ENCODE measurements at regions not wholly inside any gene's neighbourhood (a gene's known extent, or its start where the extent isn't known, plus 50 kb on each side); places are given as distances from the start of the nearest gene placed in this dataset.

- CTCF ChIA-PET = no interaction called here
- POLR2A ChIA-PET = no interaction called here
- H3K9me3 ChIP-seq (ENCODE audit: control insufficient read depth, insufficient read depth, low read depth, low read length) = no peaks in the 10 kb centered on the region
- H3K4me1 ChIP-seq (ENCODE audit: control insufficient read depth, insufficient read depth, low read length) = no peaks in the 10 kb centered on the region
- no peaks in the 10 kb centered on the region for H3K36me3 ChIP-seq (ENCODE audit: control insufficient read depth in 2 of 2, insufficient read depth in 1 of 2, low read length in 2 of 2)
- H3K27ac ChIP-seq (ENCODE audit: extremely low read depth, low read depth, low read length) = no peak overlapping the region
- TF ChIP-seq ZBTB6 (tag by site-specific recombination; IDR thresholded peaks at IDR 0.05) (no peak), GFI1B (tag by site-specific recombination; IDR thresholded peaks at IDR 0.05) (no peak), GLIS2 (tag by site-specific recombination; IDR thresholded peaks at IDR 0.05) (no peak), ZNF175 (tag by site-specific recombination; IDR thresholded peaks at IDR 0.05) (no peak), KLF7 (tag by site-specific recombination; IDR thresholded peaks at IDR 0.05; ENCODE audit: borderline replicate concordance) (no peak), ZNF239 (tag by site-specific recombination; IDR thresholded peaks at IDR 0.05) (no peak), ZNF248 (tag by site-specific recombination; IDR thresholded peaks at IDR 0.05) (no peak), ZNF747 (tag by site-specific recombination; IDR thresholded peaks at IDR 0.05) (no peak), PRDM6 (tag by site-specific recombination; IDR thresholded peaks at IDR 0.05) (no peak), ZNF473 (tag by site-specific recombination; IDR thresholded peaks at IDR 0.05) (no peak), MEIS1 (CRISPR knock-in tag; IDR thresholded peaks at IDR 0.05; ENCODE audit: borderline replicate concordance) (no peak), ZBTB1 (tag by site-specific recombination; IDR thresholded peaks at IDR 0.05) (no peak), ZFP41 (tag by site-specific recombination; IDR thresholded peaks at IDR 0.05; ENCODE audit: borderline replicate concordance) (no peak), ZNF785 (tag by site-specific recombination; IDR thresholded peaks at IDR 0.05) (no peak), ZNF521 (tag by site-specific recombination; IDR thresholded peaks at IDR 0.05) (no peak), ZNF692 (tag by site-specific recombination; IDR thresholded peaks at IDR 0.05) (no peak), ZNF776 (tag by site-specific recombination; IDR thresholded peaks at IDR 0.05; ENCODE audit: borderline replicate concordance) (no peak)
- TF ChIP-seq, protein P1, sequence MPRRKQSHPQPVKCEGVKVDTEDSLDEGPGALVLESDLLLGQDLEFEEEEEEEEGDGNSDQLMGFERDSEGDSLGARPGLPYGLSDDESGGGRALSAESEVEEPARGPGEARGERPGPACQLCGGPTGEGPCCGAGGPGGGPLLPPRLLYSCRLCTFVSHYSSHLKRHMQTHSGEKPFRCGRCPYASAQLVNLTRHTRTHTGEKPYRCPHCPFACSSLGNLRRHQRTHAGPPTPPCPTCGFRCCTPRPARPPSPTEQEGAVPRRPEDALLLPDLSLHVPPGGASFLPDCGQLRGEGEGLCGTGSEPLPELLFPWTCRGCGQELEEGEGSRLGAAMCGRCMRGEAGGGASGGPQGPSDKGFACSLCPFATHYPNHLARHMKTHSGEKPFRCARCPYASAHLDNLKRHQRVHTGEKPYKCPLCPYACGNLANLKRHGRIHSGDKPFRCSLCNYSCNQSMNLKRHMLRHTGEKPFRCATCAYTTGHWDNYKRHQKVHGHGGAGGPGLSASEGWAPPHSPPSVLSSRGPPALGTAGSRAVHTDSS (tag by site-specific recombination; IDR thresholded peaks at IDR 0.05) = no peak
- TF ChIP-seq, protein P2, sequence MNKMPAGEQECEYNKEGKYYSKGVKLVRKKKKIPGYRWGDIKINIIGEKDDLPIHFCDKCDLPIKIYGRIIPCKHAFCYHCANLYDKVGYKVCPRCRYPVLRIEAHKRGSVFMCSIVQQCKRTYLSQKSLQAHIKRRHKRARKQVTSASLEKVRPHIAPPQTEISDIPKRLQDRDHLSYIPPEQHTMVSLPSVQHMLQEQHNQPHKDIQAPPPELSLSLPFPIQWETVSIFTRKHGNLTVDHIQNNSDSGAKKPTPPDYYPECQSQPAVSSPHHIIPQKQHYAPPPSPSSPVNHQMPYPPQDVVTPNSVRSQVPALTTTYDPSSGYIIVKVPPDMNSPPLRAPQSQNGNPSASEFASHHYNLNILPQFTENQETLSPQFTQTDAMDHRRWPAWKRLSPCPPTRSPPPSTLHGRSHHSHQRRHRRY (tag by site-specific recombination; IDR thresholded peaks at IDR 0.05) = no peak
- H3K4me3 ChIP-seq (ENCODE audit: low read depth, low read length) = no peak overlapping the region
These were observed 1483.7 kb upstream of the ACO1 start for GRCh38 chr9:30900706-30901105.

GRCh38 chr9:30913331-30913730, 1471.1 kb upstream of the ACO1 start:
- ChIA-PET CTCF (interaction anchor here (0.6 kb wide), 1 partner anchor 212 kb away, joined by 4 read pairs; no protein-coding TSS in a partner anchor), POLR2A (no interaction called here)
- Histone ChIP-seq H3K36me3 (ENCODE audit: control insufficient read depth in 2 of 2, insufficient read depth in 1 of 2, low read length in 2 of 2) (no peaks in the 10 kb centered on the region), H3K9me3 (ENCODE audit: control insufficient read depth, insufficient read depth, low read depth, low read length) (no peaks in the 10 kb centered on the region), H3K4me3 (ENCODE audit: low read depth, low read length) (no peak overlapping the region), H3K4me1 (ENCODE audit: control insufficient read depth, insufficient read depth, low read length) (no peaks in the 10 kb centered on the region), H3K27ac (ENCODE audit: extremely low read depth, low read depth, low read length) (no peak overlapping the region)
- no peak for TF ChIP-seq ZNF530 (tag by site-specific recombination; IDR thresholded peaks at IDR 0.05; ENCODE audit: low read depth)
- no peak for TF ChIP-seq ZNF596 (tag by site-specific recombination; IDR thresholded peaks at IDR 0.05)
- TF ChIP-seq SCRT1 (tag by site-specific recombination; IDR thresholded peaks at IDR 0.05; ENCODE audit: borderline replicate concordance) = no peak
- TF ChIP-seq ZNF391 (tag by site-specific recombination; IDR thresholded peaks at IDR 0.05; ENCODE audit: borderline replicate concordance, low read depth) = no peak

Data from HEK293 (cell line).